Loucy (cell line): ENCODE measurements at regions not wholly inside any gene's neighbourhood (a gene's known extent, or its start where the extent isn't known, plus 50 kb on each side); places are given as distances from the start of the nearest gene placed in this dataset.

ENCODE experiments used
- H2AFZ ChIP-seq: fragments of 200-600 bp; sonication (generic); 2 replicates; pipeline ENCODE4 v1.6.0; 2016; ENCODE audit warnings: antibody characterized with exemption, mild to moderate bottlenecking, low read length, moderate library complexity
- H3F3A ChIP-seq: fragments of 200-600 bp; 2 replicates; pipeline ENCODE4 v1.6.0; 2016; ENCODE audit warnings: antibody characterized with exemption, low read depth, mild to moderate bottlenecking
- H3K27me3 ChIP-seq: fragments of 200-600 bp; sonication (generic); 2 replicates; pipeline ENCODE4 v1.6.1; 2014; ENCODE audit warnings: low read length, mild to moderate bottlenecking; ENCODE audit not compliant: insufficient read depth, poor library complexity, severe bottlenecking
- H3K36me3 ChIP-seq: fragments of 200-600 bp; sonication (generic); 2 replicates; pipeline ENCODE4 v1.6.1; 2016; ENCODE audit warnings: low read length; ENCODE audit not compliant: insufficient read depth
- H3K4me1 ChIP-seq: fragments of 200-600 bp; sonication (generic); 2 replicates; pipeline ENCODE4 v1.5.1; 2014; ENCODE audit warnings: low read length, mild to moderate bottlenecking; ENCODE audit not compliant: insufficient read depth, poor library complexity, severe bottlenecking
- H3K4me2 ChIP-seq: fragments of 200-600 bp; sonication (generic); 2 replicates; pipeline ENCODE4 v1.6.0; 2014; ENCODE audit warnings: antibody characterized with exemption, low read length, low read depth, mild to moderate bottlenecking; ENCODE audit not compliant: poor library complexity, severe bottlenecking
- H3K4me3 ChIP-seq: fragments of 200-600 bp; sonication (generic); 2 replicates; pipeline ENCODE4 v1.5.1; 2014; ENCODE audit warnings: low read length, mild to moderate bottlenecking, mixed read lengths; ENCODE audit not compliant: poor library complexity, severe bottlenecking
- H3K79me2 ChIP-seq: fragments of 200-600 bp; sonication (generic); 2 replicates; pipeline ENCODE4 v1.6.1; 2014; ENCODE audit warnings: low read length; ENCODE audit not compliant: insufficient read depth
- H3K9ac ChIP-seq: fragments of 200-600 bp; sonication (generic); 2 replicates; pipeline ENCODE4 v1.6.0; 2014; ENCODE audit warnings: mild to moderate bottlenecking, low read depth, low read length, moderate library complexity; ENCODE audit not compliant: poor library complexity, severe bottlenecking
- H3K9me2 ChIP-seq: fragments of 200-600 bp; sonication (generic); replicated peaks from 2 replicates; pipeline ENCODE4 v1.6.1; 2016; ENCODE audit warnings: low read depth, low read length, mixed read lengths
- H3K9me3 ChIP-seq: fragments of 200-600 bp; sonication (generic); 2 replicates; pipeline ENCODE4 v1.6.1; 2014; ENCODE audit warnings: mild to moderate bottlenecking, antibody characterized with exemption, low read length, low read depth; ENCODE audit not compliant: insufficient read depth
- H4K20me1 ChIP-seq: fragments of 200-600 bp; sonication (generic); 2 replicates; pipeline ENCODE4 v1.6.0; 2014; ENCODE audit warnings: antibody characterized with exemption, low read length, mild to moderate bottlenecking; ENCODE audit not compliant: insufficient read depth, poor library complexity, severe bottlenecking
- CTCF ChIP-seq: fragments of 200-600 bp; sonication (generic); conservative IDR thresholded peaks from 2 replicates; pipeline ENCODE4 v1.5.1; 2014; ENCODE audit warnings: mild to moderate bottlenecking, antibody characterized with exemption, low read length
- EZH2phosphoT487 ChIP-seq: fragments of 200-600 bp; IDR thresholded peaks from 2 replicates; pipeline ENCODE4 v1.6.1; 2018; ENCODE audit warnings: antibody characterized with exemption, mild to moderate bottlenecking, moderate library complexity, borderline replicate concordance

- TF ChIP-seq EZH2phosphoT487 = no peak
- TF ChIP-seq CTCF = no peak
- no peaks in the 10 kb centered on the region for H3F3A ChIP-seq
- H3K36me3 ChIP-seq = no peaks in the 10 kb centered on the region
- no peak overlapping the region for H2AFZ ChIP-seq
- no peak overlapping the region for H3K4me3 ChIP-seq
- H3K4me2 ChIP-seq = no peak overlapping the region
- no peaks in the 10 kb centered on the region for H3K27me3 ChIP-seq
- H3K4me1 ChIP-seq = no peaks in the 10 kb centered on the region
- no peaks in the 10 kb centered on the region for H3K9me2 ChIP-seq
- H3K9me3 ChIP-seq = no peaks in the 10 kb centered on the region; the same call in 1 of the 2 replicates
- no peak overlapping the region for H3K9ac ChIP-seq
- no peaks in the 10 kb centered on the region for H4K20me1 ChIP-seq
- H3K79me2 ChIP-seq = no peaks in the 10 kb centered on the region
These were observed 107.3 kb upstream of the ZNF507 start for GRCh38 chr19:32238076-32238475.

- no peaks in the 10 kb centered on the region for H3K4me1 ChIP-seq
- H3K4me2 ChIP-seq = no peak overlapping the region
- H3K36me3 ChIP-seq = no peaks in the 10 kb centered on the region
- no peaks in the 10 kb centered on the region for H3F3A ChIP-seq
- no peaks in the 10 kb centered on the region; the same call in 1 of the 2 replicates for H3K9me3 ChIP-seq
- no peaks in the 10 kb centered on the region for H4K20me1 ChIP-seq
- H3K9ac ChIP-seq = no peak overlapping the region
- H3K27me3 ChIP-seq = no peaks in the 10 kb centered on the region
- no peak for TF ChIP-seq EZH2phosphoT487
- TF ChIP-seq CTCF = no peak
- no peaks in the 10 kb centered on the region for H3K9me2 ChIP-seq
- no peaks in the 10 kb centered on the region for H3K79me2 ChIP-seq
- H2AFZ ChIP-seq = no peak overlapping the region
- H3K4me3 ChIP-seq = no peak overlapping the region
These were observed 105.1 kb upstream of the ZNF507 start for GRCh38 chr19:32240316-32240715.

GRCh38 chr19:32241306-32241705 is 104.1 kb upstream of the ZNF507 start:
- Histone ChIP-seq H3K4me1 (no peaks in the 10 kb centered on the region), H3K9me2 (no peaks in the 10 kb centered on the region), H3K4me3 (no peak overlapping the region), H4K20me1 (no peaks in the 10 kb centered on the region), H3K79me2 (no peaks in the 10 kb centered on the region), H3K27me3 (no peaks in the 10 kb centered on the region), H3F3A (no peaks in the 10 kb centered on the region), H3K9ac (no peak overlapping the region), H3K36me3 (no peaks in the 10 kb centered on the region), H3K9me3 (no peaks in the 10 kb centered on the region; the same call in 1 of the 2 replicates), H2AFZ (no peak overlapping the region), H3K4me2 (no peak overlapping the region)
- TF ChIP-seq EZH2phosphoT487 = no peak
- no peak for TF ChIP-seq CTCF
